ENCODE measurements at regions not wholly inside any gene's neighbourhood (a gene's known extent, or its start where the extent isn't known, plus 50 kb on each side); places are given as distances from the start of the nearest gene placed in this dataset.

DNA sequence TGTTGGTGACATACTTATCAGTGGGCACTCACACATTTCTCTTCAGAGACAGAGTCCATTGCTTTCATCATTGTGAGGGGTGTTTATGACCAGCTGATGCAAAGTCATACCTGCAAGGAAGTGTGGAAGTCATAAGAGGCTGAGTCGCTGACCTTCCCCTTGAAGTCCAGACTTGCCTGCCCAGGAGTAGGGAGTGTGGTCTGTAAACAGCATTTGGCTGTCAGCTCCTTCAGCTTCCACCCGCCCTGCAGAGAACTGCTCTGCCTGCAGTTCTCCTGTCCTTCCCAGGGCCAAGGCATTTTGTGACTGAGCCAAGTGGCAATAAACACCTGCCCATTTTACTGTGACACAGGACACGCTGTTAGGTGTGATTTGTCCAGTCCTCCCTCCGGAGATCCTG lies 801.3 kb downstream of the BCL11B start:
- Histone ChIP-seq H3K27me3 (ENCODE audit: control insufficient read depth, insufficient read depth, low read length) (no peaks in the 10 kb centered on the region), H4K8ac (ENCODE audit: low read depth in 2 of 2, low read length in 2 of 2) (no peak overlapping the region), H2BK15ac (ENCODE audit: low read depth, low read length) (no peak overlapping the region), H3K4me3 (ENCODE audit: insufficient read depth, low read depth, low read length) (no peak overlapping the region), H3K9ac (ENCODE audit: low read depth, low read length) (no peak overlapping the region), H2AK5ac (ENCODE audit: low read depth, low read length) (no peak overlapping the region), H2AK9ac (replicated peaks; ENCODE audit: low read depth, low read length, poor library complexity) (no peak overlapping the region), H3K18ac (ENCODE audit: low read depth, low read length) (no peak overlapping the region), H3K9me3 (ENCODE audit: control insufficient read depth, insufficient read depth, low read length) (peaks cover 24% of the 10 kb centered on the region), H3K79me1 (ENCODE audit: low read depth in 1 of 2, low read length in 2 of 2) (no peaks in the 10 kb centered on the region), H3K9me1 (ENCODE audit: insufficient read depth, low read length) (no peaks in the 10 kb centered on the region), H3K14ac (replicated peaks; ENCODE audit: low read depth, low read length) (no peak overlapping the region), H4K20me1 (ENCODE audit: insufficient read depth, low read length) (no peaks in the 10 kb centered on the region), H3K4me2 (ENCODE audit: low read depth, low read length) (no peak overlapping the region), H2BK120ac (ENCODE audit: low read depth, low read length) (no peak overlapping the region), H3K23ac (ENCODE audit: low read depth, low read length) (no peak overlapping the region), H4K91ac (ENCODE audit: insufficient read depth, low read depth, low read length) (no peak overlapping the region), H4K5ac (ENCODE audit: low read depth, low read length) (no peak overlapping the region), H2BK5ac (ENCODE audit: low read depth, low read length, poor library complexity, severe bottlenecking) (no peak overlapping the region), H2AFZ (replicated peaks; ENCODE audit: low read length, poor library complexity) (no peak overlapping the region), H2BK20ac (ENCODE audit: low read depth, low read length) (no peak overlapping the region), H3K27ac (ENCODE audit: insufficient read depth, low read length) (no peak overlapping the region), H3K4me1 (ENCODE audit: control insufficient read depth, insufficient read depth, low read length) (no peaks in the 10 kb centered on the region), H3K56ac (ENCODE audit: extremely low read depth, insufficient read depth, low read length) (no peak overlapping the region), H3K36me3 (ENCODE audit: control insufficient read depth, insufficient read depth, low read length) (no peaks in the 10 kb centered on the region), H3K4ac (ENCODE audit: low read depth, low read length) (no peak overlapping the region)
- no TSS peak for BruUV-seq (replicated peaks)
- no peak for DNase-seq
- in situ Hi-C loops (cut with MboI; ENCODE audit: low sequenced_read_pairs) (no loop called here), intact Hi-C loops (cut with micrococcal nuclease) (no loop called here), dilution Hi-C loops (cut with HindIII; ENCODE audit: low sequenced_read_pairs, unreplicated experiment) (no loop called here)
- no peak for ATAC-seq (ENCODE audit: low read depth)
- no CpG with 5 or more reads among the region's 4 CpGs for WGBS, 2 experiments (ENCODE audit: extremely low coverage in 2 of 2, insufficient read length in 1 of 2)
- TF ChIP-seq CHD1 (IDR thresholded peaks at IDR 0.05; ENCODE audit: low read depth, low read length) (no peak), SMC3 (IDR thresholded peaks at IDR 0.05; ENCODE audit: low read depth, low read length) (no peak)
- TF ChIP-seq, protein P1, sequence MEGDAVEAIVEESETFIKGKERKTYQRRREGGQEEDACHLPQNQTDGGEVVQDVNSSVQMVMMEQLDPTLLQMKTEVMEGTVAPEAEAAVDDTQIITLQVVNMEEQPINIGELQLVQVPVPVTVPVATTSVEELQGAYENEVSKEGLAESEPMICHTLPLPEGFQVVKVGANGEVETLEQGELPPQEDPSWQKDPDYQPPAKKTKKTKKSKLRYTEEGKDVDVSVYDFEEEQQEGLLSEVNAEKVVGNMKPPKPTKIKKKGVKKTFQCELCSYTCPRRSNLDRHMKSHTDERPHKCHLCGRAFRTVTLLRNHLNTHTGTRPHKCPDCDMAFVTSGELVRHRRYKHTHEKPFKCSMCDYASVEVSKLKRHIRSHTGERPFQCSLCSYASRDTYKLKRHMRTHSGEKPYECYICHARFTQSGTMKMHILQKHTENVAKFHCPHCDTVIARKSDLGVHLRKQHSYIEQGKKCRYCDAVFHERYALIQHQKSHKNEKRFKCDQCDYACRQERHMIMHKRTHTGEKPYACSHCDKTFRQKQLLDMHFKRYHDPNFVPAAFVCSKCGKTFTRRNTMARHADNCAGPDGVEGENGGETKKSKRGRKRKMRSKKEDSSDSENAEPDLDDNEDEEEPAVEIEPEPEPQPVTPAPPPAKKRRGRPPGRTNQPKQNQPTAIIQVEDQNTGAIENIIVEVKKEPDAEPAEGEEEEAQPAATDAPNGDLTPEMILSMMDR (conservative IDR thresholded peaks at IDR 0.05; ENCODE audit: low read depth, low read length) = no peak
- POLR2A ChIA-PET (ENCODE audit: unreplicated experiment) = no interaction called here
- CTCF ChIA-PET = no interaction called here

All from IMR-90 (cell line).